Naive thymus-derived CD8-positive, alpha-beta T cell (primary cell): ENCODE measurements at regions not wholly inside any gene's neighbourhood (a gene's known extent, or its start where the extent isn't known, plus 50 kb on each side); places are given as distances from the start of the nearest gene placed in this dataset.

ENCODE experiments used
- ATAC-seq, 2 donors: fragments of 150-1000 bp; cut with Tn5 transposase in 1 of 2; sonication (Bioruptor Pico), chemical (Tn5 transposase) in 1 of 2; 1 replicate in 1 of 2; 2 replicates in 1 of 2; pipeline ENCODE4 v1.10.0; 2021; ENCODE audit warnings: mild to moderate bottlenecking in 2 of 2, moderate library complexity in 2 of 2
- POLR2A ChIA-PET: fragments of 350-600 bp; sonication (Branson Sonifier 250); formaldehyde crosslinking; loops from one replicate; lab custom pipeline; 2021; ENCODE audit warnings: antibody characterized with exemption; lab: Charles Lee
- DNase-seq, 10 donors: peaks; one replicate each; pipeline versions ENCODE4 v3.0.0 to v3.0.0-alpha.2; 2020 to 2022
- H3K27ac Mint-ChIP-seq, 10 donors: one replicate each; pipeline ENCODE4 v1.8.0; 2020 to 2022; ENCODE audit warnings: mild to moderate bottlenecking in 10 of 10, mixed read lengths in 10 of 10, moderate library complexity in 4 of 10, inconsistent platforms in 1 of 10
- H3K27me3 Mint-ChIP-seq, 5 donors: one replicate each; pipeline ENCODE4 v1.8.0; 2021 to 2022; ENCODE audit warnings: mixed read lengths in 5 of 5
- H3K36me3 Mint-ChIP-seq, 3 donors: one replicate each; pipeline ENCODE4 v1.8.0; 2020 to 2022; ENCODE audit warnings: mixed read lengths in 3 of 3, mild to moderate bottlenecking in 2 of 3, inconsistent platforms in 1 of 3
- H3K4me1 Mint-ChIP-seq, 4 donors: one replicate each; pipeline ENCODE4 v1.8.0; 2021 to 2022; ENCODE audit warnings: mixed read lengths in 4 of 4
- H3K4me3 Mint-ChIP-seq, 10 donors: one replicate each; pipeline ENCODE4 v1.8.0; 2020 to 2022; ENCODE audit warnings: mild to moderate bottlenecking in 10 of 10, mixed read lengths in 10 of 10, moderate library complexity in 6 of 10, inconsistent platforms in 1 of 10
- H3K9me3 Mint-ChIP-seq, 9 donors: one replicate each; pipeline ENCODE4 v1.8.0; 2020 to 2022; ENCODE audit warnings: mixed read lengths in 9 of 9, mild to moderate bottlenecking in 3 of 9, inconsistent platforms in 1 of 9, moderate library complexity in 1 of 9

DNA sequence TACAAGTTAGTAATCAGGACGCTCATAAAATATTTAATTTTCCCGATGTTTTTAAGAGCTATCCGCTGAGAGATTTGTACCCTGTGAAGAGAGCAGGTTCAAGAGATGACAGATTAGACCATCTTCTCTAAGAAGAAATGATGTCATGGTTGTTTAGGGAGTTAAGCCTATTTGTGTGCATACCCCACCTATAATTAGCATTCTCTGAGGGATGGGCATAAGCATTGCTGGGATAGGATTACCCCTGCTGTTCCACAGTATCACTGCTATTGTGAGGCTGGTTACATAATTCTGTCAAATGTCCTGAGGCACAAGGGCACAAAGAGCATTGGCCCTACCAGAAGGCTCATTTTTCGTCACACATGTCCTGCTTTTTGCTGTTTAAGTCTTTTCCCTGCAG lies 687.0 kb downstream of the CETN3 start:
- H3K4me1 Mint-ChIP-seq = no peaks in the 10 kb centered on the region
- peaks cover 0 to 3% (median 0%) of the 10 kb centered on the region in 9 donors for H3K9me3 Mint-ChIP-seq
- DNase-seq (no peak), ATAC-seq (no peak)
- no peak overlapping the region for H3K27ac Mint-ChIP-seq
- POLR2A ChIA-PET = no interaction called here
- no peaks in the 10 kb centered on the region for H3K27me3 Mint-ChIP-seq
- no peaks in the 10 kb centered on the region for H3K36me3 Mint-ChIP-seq
- H3K4me3 Mint-ChIP-seq = no peak overlapping the region

DNA sequence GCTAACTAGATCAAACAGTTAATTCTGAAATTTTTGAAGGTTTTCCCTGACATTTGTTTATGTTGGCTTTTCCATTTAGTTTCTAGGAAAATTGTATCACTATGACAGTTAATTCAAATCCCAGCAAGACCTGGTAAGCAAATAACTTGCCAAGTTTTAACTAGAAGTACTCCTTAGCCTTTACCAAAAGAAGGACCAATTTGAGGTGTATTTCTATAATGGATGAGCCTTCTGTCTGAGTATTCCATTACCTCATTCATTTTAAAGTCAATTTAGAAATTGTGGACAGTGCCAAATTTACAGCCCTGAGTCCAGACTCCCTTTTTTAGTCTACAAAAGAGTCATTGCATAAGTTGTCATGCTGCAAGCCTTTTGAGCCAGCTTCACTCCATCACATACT lies 687.6 kb downstream of the CETN3 start:
- H3K36me3 Mint-ChIP-seq = no peaks in the 10 kb centered on the region
- no peak for DNase-seq
- ATAC-seq = no peak
- POLR2A ChIA-PET = no interaction called here
- H3K9me3 Mint-ChIP-seq = peaks cover 0 to 3% (median 0%) of the 10 kb centered on the region in 9 donors
- H3K27ac Mint-ChIP-seq = no peak overlapping the region
- no peaks in the 10 kb centered on the region for H3K27me3 Mint-ChIP-seq
- H3K4me3 Mint-ChIP-seq = no peak overlapping the region
- H3K4me1 Mint-ChIP-seq = no peaks in the 10 kb centered on the region

DNA sequence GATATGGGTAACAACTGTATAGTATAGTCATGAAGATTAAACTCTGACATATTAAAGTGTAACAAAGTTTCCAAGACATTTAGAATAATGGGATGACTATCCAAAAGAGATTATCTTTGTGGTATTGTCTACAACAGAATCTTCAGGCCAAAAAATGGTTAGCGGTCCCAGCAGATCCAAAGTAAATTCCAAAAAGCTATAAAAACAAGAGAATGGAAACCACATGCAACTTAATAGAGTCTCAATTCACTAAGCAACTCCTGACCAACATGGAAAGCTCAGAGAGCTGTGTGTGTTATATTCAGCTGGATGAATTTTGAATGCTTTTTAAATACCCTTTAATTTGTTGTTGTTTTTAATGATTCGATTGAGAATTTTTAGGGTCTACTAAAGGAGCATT lies 688.2 kb downstream of the CETN3 start:
- H3K4me3 Mint-ChIP-seq = no peak overlapping the region
- H3K36me3 Mint-ChIP-seq = no peaks in the 10 kb centered on the region
- no peak for ATAC-seq
- DNase-seq = no peak
- peaks cover 0 to 3% (median 0%) of the 10 kb centered on the region in 9 donors for H3K9me3 Mint-ChIP-seq
- no peaks in the 10 kb centered on the region for H3K4me1 Mint-ChIP-seq
- POLR2A ChIA-PET = no interaction called here
- no peak overlapping the region for H3K27ac Mint-ChIP-seq
- H3K27me3 Mint-ChIP-seq = no peaks in the 10 kb centered on the region

DNA sequence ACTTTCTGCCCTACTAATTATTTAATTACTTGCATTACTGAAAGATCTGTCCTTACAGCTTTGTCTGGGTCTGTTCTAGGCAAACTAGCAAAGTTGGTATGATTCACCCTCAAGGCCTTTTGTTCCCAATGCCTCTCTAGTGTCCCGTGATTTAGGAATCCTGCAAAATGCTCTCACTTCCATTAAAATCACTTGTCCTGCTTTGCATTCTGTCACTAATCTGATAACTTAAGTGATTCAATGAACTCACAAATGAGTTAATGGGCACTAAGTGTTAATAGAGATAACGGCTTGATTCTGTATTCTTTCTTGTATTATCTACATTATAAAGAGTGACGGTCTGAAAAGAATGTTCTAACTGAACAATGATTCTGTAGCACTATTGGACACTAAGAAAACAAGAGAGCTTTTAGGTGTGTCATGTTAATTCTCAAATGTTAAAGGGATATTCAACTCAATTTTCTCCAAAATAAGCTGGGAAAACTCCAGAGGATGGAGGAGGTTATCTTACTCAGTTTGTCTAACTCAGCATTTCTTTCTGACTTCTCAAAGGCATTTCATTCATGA lies 697.3 kb downstream of the CETN3 start:
- Mint-ChIP-seq H3K9me3 (peaks cover 0 to 1% (median 0%) of the 10 kb centered on the region in 9 donors), H3K27ac (no peak overlapping the region), H3K36me3 (no peaks in the 10 kb centered on the region), H3K4me3 (no peak overlapping the region), H3K4me1 (peaks cover 0 to 1% (median 0%) of the 10 kb centered on the region in 4 donors), H3K27me3 (peaks cover 0 to 12% (median 0%) of the 10 kb centered on the region in 5 donors)
- DNase-seq (no peak), ATAC-seq (no peak)
- POLR2A ChIA-PET = no interaction called here

DNA sequence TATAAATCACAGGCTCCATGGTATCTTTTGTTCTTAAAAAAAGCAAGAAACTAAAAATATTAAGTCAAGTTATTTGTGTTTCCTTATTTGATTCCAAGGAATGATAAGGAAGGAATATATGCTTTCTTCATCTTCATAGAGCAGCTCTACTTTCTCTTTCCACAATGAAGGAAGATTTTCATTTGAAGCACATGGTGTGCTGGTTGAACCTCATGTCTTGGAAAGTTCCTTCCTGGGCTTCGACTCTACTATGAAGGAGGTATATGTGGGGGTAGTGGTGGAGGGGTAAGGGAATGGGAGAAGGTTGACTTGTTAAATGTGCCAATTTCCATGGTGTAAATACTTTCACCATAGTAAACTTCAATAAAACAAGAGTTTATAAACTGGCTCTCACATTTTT lies 698.0 kb downstream of the CETN3 start:
- peaks cover 0 to 1% (median 0%) of the 10 kb centered on the region in 9 donors for H3K9me3 Mint-ChIP-seq
- H3K27ac Mint-ChIP-seq = no peak overlapping the region
- ATAC-seq (no peak), DNase-seq (no peak)
- H3K27me3 Mint-ChIP-seq = peaks cover 0 to 12% (median 0%) of the 10 kb centered on the region in 5 donors
- peaks cover 0 to 1% (median 0%) of the 10 kb centered on the region in 4 donors for H3K4me1 Mint-ChIP-seq
- no peaks in the 10 kb centered on the region for H3K36me3 Mint-ChIP-seq
- no peak overlapping the region for H3K4me3 Mint-ChIP-seq
- POLR2A ChIA-PET = no interaction called here

DNA sequence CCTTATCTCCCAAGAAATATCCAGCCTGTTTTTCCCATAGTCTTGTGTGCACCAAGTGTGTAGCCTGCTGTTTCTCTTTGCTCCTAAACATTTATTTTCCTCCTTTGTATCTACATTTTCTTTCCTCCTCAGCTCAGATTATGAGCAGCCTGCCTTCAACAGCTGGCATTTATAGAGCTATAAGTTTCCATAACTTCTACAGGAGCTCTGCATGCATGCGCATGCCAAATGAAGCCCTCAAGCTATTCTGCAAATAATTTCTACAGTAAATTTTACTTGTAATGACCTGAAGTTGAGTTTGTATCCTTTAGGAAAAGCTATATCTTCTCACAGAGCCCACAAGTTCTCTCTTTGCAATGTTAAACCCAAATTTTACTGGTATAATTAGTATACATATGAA lies 699.5 kb downstream of the CETN3 start:
- no peak overlapping the region for H3K4me3 Mint-ChIP-seq
- DNase-seq = no peak
- POLR2A ChIA-PET = no interaction called here
- H3K27me3 Mint-ChIP-seq = peaks cover 0 to 12% (median 0%) of the 10 kb centered on the region in 5 donors
- no peak for ATAC-seq
- peaks cover 0 to 1% (median 0%) of the 10 kb centered on the region in 9 donors for H3K9me3 Mint-ChIP-seq
- peaks cover 0 to 1% (median 0%) of the 10 kb centered on the region in 4 donors for H3K4me1 Mint-ChIP-seq
- no peaks in the 10 kb centered on the region for H3K36me3 Mint-ChIP-seq
- H3K27ac Mint-ChIP-seq = no peak overlapping the region

DNA sequence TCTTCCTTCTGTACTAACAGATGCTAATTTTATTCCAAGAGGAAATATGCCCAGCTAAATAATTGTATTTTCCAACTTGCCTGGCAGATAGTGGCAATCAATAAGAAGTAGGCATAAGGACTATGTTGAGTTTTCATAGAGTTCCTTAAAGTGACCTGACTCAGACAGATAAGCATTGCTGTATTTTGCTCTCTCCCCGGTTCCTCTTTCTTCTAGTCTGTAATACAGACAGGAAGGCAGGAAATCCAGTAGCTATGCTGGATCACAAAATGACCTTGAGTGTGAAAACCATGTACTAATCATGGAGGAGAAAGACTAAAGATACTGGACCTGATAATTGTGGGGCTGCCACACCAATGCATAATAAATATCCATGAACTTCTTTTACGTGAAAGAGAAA lies 701.7 kb downstream of the CETN3 start:
- POLR2A ChIA-PET = no interaction called here
- Mint-ChIP-seq H3K4me1 (peaks cover 0 to 1% (median 0%) of the 10 kb centered on the region in 4 donors), H3K9me3 (peaks cover 0 to 1% (median 0%) of the 10 kb centered on the region in 9 donors), H3K4me3 (no peak overlapping the region), H3K36me3 (no peaks in the 10 kb centered on the region), H3K27me3 (peaks cover 0 to 12% (median 0%) of the 10 kb centered on the region in 5 donors), H3K27ac (no peak overlapping the region)
- DNase-seq (no peak), ATAC-seq (no peak)

DNA sequence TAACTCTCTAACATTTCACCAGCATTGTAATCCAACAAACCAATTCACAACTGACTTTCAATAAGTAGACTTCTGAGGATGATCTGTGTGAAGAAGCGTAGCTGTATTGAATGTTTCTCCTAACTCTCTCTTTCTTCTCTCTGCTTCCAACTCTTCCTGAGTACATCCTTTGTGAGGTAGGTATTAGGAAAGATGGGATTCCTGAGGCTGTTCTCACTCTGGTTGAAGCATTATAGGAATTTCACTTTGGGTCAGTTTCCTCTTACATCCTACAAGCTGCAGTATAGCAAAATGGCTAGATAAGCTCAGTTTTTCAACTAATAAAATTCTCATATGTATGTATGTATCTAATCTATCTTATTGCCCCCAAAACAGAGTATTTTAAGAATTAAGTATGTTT lies 702.8 kb downstream of the CETN3 start:
- Mint-ChIP-seq H3K27ac (no peak overlapping the region), H3K9me3 (peaks cover 0 to 2% (median 0%) of the 10 kb centered on the region in 9 donors), H3K27me3 (peaks cover 0 to 10% (median 0%) of the 10 kb centered on the region in 5 donors), H3K4me1 (peaks cover 0 to 1% (median 0%) of the 10 kb centered on the region in 4 donors), H3K4me3 (no peak overlapping the region), H3K36me3 (no peaks in the 10 kb centered on the region)
- DNase-seq = no peak
- no peak for ATAC-seq
- POLR2A ChIA-PET = no interaction called here

DNA sequence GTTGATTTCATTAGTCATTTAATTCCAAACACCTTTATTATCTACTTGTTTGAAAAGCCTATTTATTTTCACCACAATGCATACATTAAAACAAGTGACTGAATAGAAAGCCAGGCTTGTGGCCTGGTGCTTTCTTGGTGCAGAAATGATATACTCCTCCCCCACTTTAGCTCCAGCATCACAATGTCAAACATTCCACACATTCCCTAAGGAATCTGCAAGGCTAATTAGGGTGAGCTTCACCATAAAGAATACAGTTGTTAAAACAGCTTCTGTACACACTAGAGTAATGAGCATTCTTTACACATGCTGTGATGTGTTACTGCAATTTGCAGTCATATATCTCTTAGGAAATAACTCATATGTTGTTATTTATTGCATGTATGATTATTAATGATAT lies 705.7 kb downstream of the CETN3 start:
- H3K4me3 Mint-ChIP-seq = no peak overlapping the region
- H3K4me1 Mint-ChIP-seq = peaks cover 0 to 1% (median 0%) of the 10 kb centered on the region in 4 donors
- H3K27ac Mint-ChIP-seq = no peak overlapping the region
- H3K9me3 Mint-ChIP-seq = peaks cover 0 to 8% (median 0%) of the 10 kb centered on the region in 9 donors
- H3K36me3 Mint-ChIP-seq = no peaks in the 10 kb centered on the region
- peaks cover 0 to 2% (median 0%) of the 10 kb centered on the region in 5 donors for H3K27me3 Mint-ChIP-seq
- DNase-seq (no peak), ATAC-seq (no peak)
- POLR2A ChIA-PET = no interaction called here

DNA sequence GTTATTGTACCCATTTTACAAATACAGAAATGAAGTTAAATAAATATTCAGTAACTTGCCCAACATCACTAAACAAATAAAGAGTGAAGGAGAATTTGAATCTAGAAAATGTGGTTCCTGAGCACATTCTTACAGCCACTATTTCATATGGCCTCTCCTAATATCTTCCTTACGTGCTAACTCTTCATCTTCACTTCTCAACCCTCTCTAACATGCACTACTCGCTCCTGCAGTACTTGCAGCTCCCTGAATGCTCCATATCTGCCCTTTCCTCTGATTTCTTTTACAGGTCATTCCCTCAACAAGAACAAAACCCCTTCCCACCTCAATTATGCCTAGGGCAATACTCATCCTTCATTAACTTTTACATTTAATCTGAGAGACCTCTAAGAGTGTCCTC lies 711.5 kb downstream of the CETN3 start:
- Mint-ChIP-seq H3K4me3 (no peak overlapping the region), H3K36me3 (no peaks in the 10 kb centered on the region)

DNA sequence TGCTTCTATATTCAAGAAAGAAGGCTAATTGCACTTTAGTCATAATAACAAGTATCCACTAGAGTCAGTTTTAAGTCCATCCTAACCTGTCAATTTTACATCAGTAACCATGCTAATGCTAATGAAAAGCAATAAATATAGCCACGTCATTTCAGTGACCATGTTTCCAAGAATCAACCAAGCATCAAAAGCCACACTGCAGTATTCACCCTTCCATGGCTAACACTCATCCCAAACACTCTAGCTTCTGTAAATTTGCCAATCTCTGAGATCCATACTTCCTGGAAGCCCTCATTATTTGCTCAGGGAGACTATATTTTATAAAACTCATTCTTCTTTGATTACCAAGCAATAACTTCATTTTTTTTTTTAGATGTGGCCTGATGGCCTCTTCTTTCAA lies 712.0 kb downstream of the CETN3 start:
- no peaks in the 10 kb centered on the region for H3K4me1 Mint-ChIP-seq
- POLR2A ChIA-PET = no interaction called here
- no peaks in the 10 kb centered on the region for H3K36me3 Mint-ChIP-seq
- no peaks in the 10 kb centered on the region for H3K27me3 Mint-ChIP-seq
- no peak overlapping the region for H3K27ac Mint-ChIP-seq
- peaks cover 0 to 17% (median 0%) of the 10 kb centered on the region in 9 donors for H3K9me3 Mint-ChIP-seq
- no peak for ATAC-seq
- no peak for DNase-seq
- no peak overlapping the region for H3K4me3 Mint-ChIP-seq

More for the DNA sequence above, 711.5 kb downstream of the CETN3 start:
- ATAC-seq = no peak
- Mint-ChIP-seq H3K9me3 (peaks cover 0 to 17% (median 0%) of the 10 kb centered on the region in 9 donors), H3K4me1 (no peaks in the 10 kb centered on the region), H3K27me3 (no peaks in the 10 kb centered on the region), H3K27ac (no peak overlapping the region)
- no peak for DNase-seq
- POLR2A ChIA-PET = no interaction called here

DNA sequence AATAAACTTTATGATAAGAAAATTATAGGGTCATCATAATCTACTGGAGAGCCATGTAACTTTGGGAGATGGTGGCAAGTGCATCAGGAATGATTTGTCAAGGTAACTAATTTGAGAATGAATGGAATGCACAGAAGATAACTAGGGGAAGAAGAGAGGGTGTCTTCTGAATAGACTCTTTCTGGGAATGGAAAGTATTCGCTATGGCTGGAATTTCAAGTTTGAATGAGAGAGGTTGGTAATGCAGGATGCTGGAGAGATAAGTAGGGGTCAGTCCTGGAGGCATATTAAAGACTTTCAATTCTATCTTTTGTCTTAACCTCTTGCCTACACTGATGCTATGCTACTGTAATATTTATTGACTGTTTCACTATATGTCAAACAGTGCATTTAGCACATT lies 714.2 kb downstream of the CETN3 start:
- Mint-ChIP-seq H3K36me3 (no peaks in the 10 kb centered on the region), H3K4me3 (no peak overlapping the region)

DNA sequence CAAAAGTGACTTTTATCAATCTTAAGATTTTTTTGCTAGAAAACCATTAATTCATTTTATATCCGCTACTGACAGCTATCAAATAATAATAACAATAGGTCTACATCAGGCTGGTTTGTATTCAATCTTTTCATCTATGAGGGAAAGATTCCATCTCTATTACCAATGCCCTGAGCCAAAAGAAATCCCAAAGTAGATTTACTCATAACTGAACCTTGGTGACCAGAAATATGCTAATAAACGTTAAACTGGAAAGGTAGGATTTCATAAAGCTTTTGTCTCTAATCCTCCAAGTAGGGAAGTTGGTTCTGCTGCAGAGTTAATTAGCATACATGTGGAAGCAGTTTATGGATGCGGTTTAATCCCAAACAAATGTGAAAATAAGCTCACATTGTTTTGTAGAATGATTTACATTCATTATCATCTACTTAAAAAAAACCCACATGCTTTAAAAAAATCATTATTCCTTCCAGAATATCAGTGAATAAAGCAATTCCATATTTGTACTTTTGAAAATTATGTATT lies 715.5 kb downstream of the CETN3 start:
- DNase-seq (no peak), ATAC-seq (no peak)
- Mint-ChIP-seq H3K9me3 (peaks cover 0 to 9% (median 0%) of the 10 kb centered on the region in 9 donors), H3K36me3 (no peaks in the 10 kb centered on the region), H3K27me3 (no peaks in the 10 kb centered on the region), H3K27ac (no peak overlapping the region), H3K4me3 (no peak overlapping the region), H3K4me1 (no peaks in the 10 kb centered on the region)
- POLR2A ChIA-PET = no interaction called here

More for the DNA sequence above, 714.2 kb downstream of the CETN3 start:
- Mint-ChIP-seq H3K9me3 (peaks cover 0 to 17% (median 0%) of the 10 kb centered on the region in 9 donors), H3K27ac (no peak overlapping the region), H3K4me1 (no peaks in the 10 kb centered on the region), H3K27me3 (no peaks in the 10 kb centered on the region)
- POLR2A ChIA-PET = no interaction called here
- ATAC-seq (no peak), DNase-seq (no peak)

DNA sequence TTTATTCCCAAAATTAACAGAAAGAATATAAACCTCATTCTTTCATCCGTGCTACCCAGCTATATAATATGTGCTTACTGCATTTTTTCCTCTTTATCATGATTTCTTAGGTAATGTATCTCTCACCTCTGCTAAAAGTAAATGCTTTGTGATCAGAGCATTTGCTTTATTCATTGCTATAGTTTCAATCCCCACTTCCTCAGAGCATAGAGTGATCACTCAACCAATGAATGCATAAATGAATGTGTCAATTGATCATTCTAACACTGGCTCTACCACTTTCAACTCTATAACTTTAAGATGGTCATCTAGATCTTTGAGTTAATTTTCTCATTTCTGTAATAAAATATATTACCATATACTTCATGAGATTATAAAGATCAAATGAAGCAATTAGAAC lies 719.2 kb downstream of the CETN3 start:
- H3K36me3 Mint-ChIP-seq = no peaks in the 10 kb centered on the region
- no peak overlapping the region for H3K27ac Mint-ChIP-seq

More for the DNA sequence above, 719.2 kb downstream of the CETN3 start:
- POLR2A ChIA-PET = no interaction called here
- peaks cover 0 to 3% (median 0%) of the 10 kb centered on the region in 4 donors for H3K4me1 Mint-ChIP-seq
- H3K4me3 Mint-ChIP-seq = no peak overlapping the region
- DNase-seq (no peak), ATAC-seq (no peak)
- H3K27me3 Mint-ChIP-seq = no peaks in the 10 kb centered on the region
- peaks cover 0 to 12% (median 1%) of the 10 kb centered on the region in 9 donors for H3K9me3 Mint-ChIP-seq
